ENCODE measurements at regions not wholly inside any gene's neighbourhood (a gene's known extent, or its start where the extent isn't known, plus 50 kb on each side); places are given as distances from the start of the nearest gene placed in this dataset.

- Histone ChIP-seq H4K20me1 (ENCODE audit: insufficient read depth) (no peaks in the 10 kb centered on the region), H3K27ac (no peak overlapping the region), H3K4me3 (no peak overlapping the region), H3K9ac (no peak overlapping the region), H3F3A (ENCODE audit: insufficient read depth) (no peaks in the 10 kb centered on the region), H3K4me1 (ENCODE audit: insufficient read depth) (peaks cover 13% of the 10 kb centered on the region; the same call in 1 of the 2 replicates), H3K27me3 (replicated peaks; ENCODE audit: insufficient read depth) (no peaks in the 10 kb centered on the region), H2AFZ (no peak overlapping the region), H3K9me3 (ENCODE audit: low read depth) (no peaks in the 10 kb centered on the region), H3K79me2 (ENCODE audit: insufficient read depth) (no peaks in the 10 kb centered on the region), H3K36me3 (ENCODE audit: low read depth) (no peaks in the 10 kb centered on the region), H3K9me2 (ENCODE audit: insufficient read depth) (no peaks in the 10 kb centered on the region), H3K4me2 (ENCODE audit: unreplicated experiment) (no peak overlapping the region)
- TF ChIP-seq EZH2phosphoT487 (IDR thresholded peaks at IDR 0.05; ENCODE audit: insufficient read depth, low read depth): no peak
- TF ChIP-seq EZH2 (IDR thresholded peaks at IDR 0.05; ENCODE audit: insufficient read depth, poor library complexity, severe bottlenecking): no peak
- in situ Hi-C loops (cut with MboI): no loop called here
- DNase-seq: peak; percentile 48
- WGBS, 2 experiments (ENCODE audit: low coverage in 1 of 2, low lambda C conversion rate in 2 of 2, missing lambda C conversion rate in 2 of 2): 51 to 59% methylated on average over 5 of the region's 5 CpGs
These were observed 269.6 kb downstream of the CLIC5 start for GRCh38 chr6:45746046-45746445.

- H3K36me3 ChIP-seq (ENCODE audit: low read depth): no peaks in the 10 kb centered on the region
- no peaks in the 10 kb centered on the region for H3F3A ChIP-seq (ENCODE audit: insufficient read depth)
- DNase-seq: no peak
- in situ Hi-C loops (cut with MboI): no loop called here
- no peaks in the 10 kb centered on the region for H3K27me3 ChIP-seq (replicated peaks; ENCODE audit: insufficient read depth)
- H3K4me2 ChIP-seq (ENCODE audit: unreplicated experiment): no peak overlapping the region
- no peak overlapping the region for H2AFZ ChIP-seq
- H3K9me2 ChIP-seq (ENCODE audit: insufficient read depth): no peaks in the 10 kb centered on the region
- no peak overlapping the region for H3K27ac ChIP-seq
- H3K4me3 ChIP-seq: no peak overlapping the region
- WGBS, 2 experiments (ENCODE audit: low coverage in 1 of 2, low lambda C conversion rate in 2 of 2, missing lambda C conversion rate in 2 of 2): 90 to 92% methylated on average over 7 of the region's 7 CpGs
- H3K4me1 ChIP-seq (ENCODE audit: insufficient read depth): peaks cover 13% of the 10 kb centered on the region; the same call in 1 of the 2 replicates
- no peaks in the 10 kb centered on the region for H4K20me1 ChIP-seq (ENCODE audit: insufficient read depth)
- H3K79me2 ChIP-seq (ENCODE audit: insufficient read depth): no peaks in the 10 kb centered on the region
- no peak overlapping the region for H3K9ac ChIP-seq
- TF ChIP-seq EZH2 (IDR thresholded peaks at IDR 0.05; ENCODE audit: insufficient read depth, poor library complexity, severe bottlenecking) (no peak), EZH2phosphoT487 (IDR thresholded peaks at IDR 0.05; ENCODE audit: insufficient read depth, low read depth) (no peak)
- no peaks in the 10 kb centered on the region for H3K9me3 ChIP-seq (ENCODE audit: low read depth)
These were observed 272.5 kb downstream of the CLIC5 start for GRCh38 chr6:45743028-45743615.

GRCh38 chr6:45742591-45742990 is 273.1 kb downstream of the CLIC5 start:
- no peak overlapping the region for H3K4me3 ChIP-seq
- 50 to 51% methylated on average over 4 of the region's 4 CpGs for WGBS, 2 experiments (ENCODE audit: low coverage in 1 of 2, low lambda C conversion rate in 2 of 2, missing lambda C conversion rate in 2 of 2)
- H3K79me2 ChIP-seq (ENCODE audit: insufficient read depth): no peaks in the 10 kb centered on the region
- H2AFZ ChIP-seq: 0 out of 2 replicates have a peak overlapping the region, but pooled peaks have one; percentile 78
- no peaks in the 10 kb centered on the region for H3F3A ChIP-seq (ENCODE audit: insufficient read depth)
- H3K9me2 ChIP-seq (ENCODE audit: insufficient read depth): no peaks in the 10 kb centered on the region
- no peak overlapping the region for H3K27ac ChIP-seq
- H3K9ac ChIP-seq: no peak overlapping the region
- H3K9me3 ChIP-seq (ENCODE audit: low read depth): no peaks in the 10 kb centered on the region
- no peaks in the 10 kb centered on the region for H3K36me3 ChIP-seq (ENCODE audit: low read depth)
- in situ Hi-C loops (cut with MboI): no loop called here
- no peaks in the 10 kb centered on the region for H4K20me1 ChIP-seq (ENCODE audit: insufficient read depth)
- H3K4me2 ChIP-seq (ENCODE audit: unreplicated experiment): no peak overlapping the region
- no peak for DNase-seq
- TF ChIP-seq EZH2 (IDR thresholded peaks at IDR 0.05; ENCODE audit: insufficient read depth, poor library complexity, severe bottlenecking): no peak
- no peak for TF ChIP-seq EZH2phosphoT487 (IDR thresholded peaks at IDR 0.05; ENCODE audit: insufficient read depth, low read depth)
- no peaks in the 10 kb centered on the region for H3K27me3 ChIP-seq (replicated peaks; ENCODE audit: insufficient read depth)
- peaks cover 13% of the 10 kb centered on the region; the same call in 1 of the 2 replicates for H3K4me1 ChIP-seq (ENCODE audit: insufficient read depth)

GRCh38 chr6:45741437-45742171 is 274.1 kb downstream of the CLIC5 start:
- 53 to 66% methylated on average over 9 of the region's 9 CpGs for WGBS, 2 experiments (ENCODE audit: low coverage in 1 of 2, low lambda C conversion rate in 2 of 2, missing lambda C conversion rate in 2 of 2)
- Histone ChIP-seq H3K27me3 (replicated peaks; ENCODE audit: insufficient read depth) (no peaks in the 10 kb centered on the region), H3K4me3 (peak overlapping the region; percentile 40; the same call in 1 of the 2 replicates), H4K20me1 (ENCODE audit: insufficient read depth) (no peaks in the 10 kb centered on the region), H3K36me3 (ENCODE audit: low read depth) (no peaks in the 10 kb centered on the region), H3K9me2 (ENCODE audit: insufficient read depth) (no peaks in the 10 kb centered on the region), H3K27ac (no peak overlapping the region), H2AFZ (peak overlapping the region; percentile 78), H3K9ac (no peak overlapping the region), H3K9me3 (ENCODE audit: low read depth) (no peaks in the 10 kb centered on the region), H3K79me2 (ENCODE audit: insufficient read depth) (no peaks in the 10 kb centered on the region), H3K4me2 (ENCODE audit: unreplicated experiment) (peak overlapping the region; percentile 72), H3K4me1 (ENCODE audit: insufficient read depth) (peaks cover 13% of the 10 kb centered on the region; the same call in 1 of the 2 replicates), H3F3A (ENCODE audit: insufficient read depth) (no peaks in the 10 kb centered on the region)
- DNase-seq: peak; percentile 45
- TF ChIP-seq EZH2phosphoT487 (IDR thresholded peaks at IDR 0.05; ENCODE audit: insufficient read depth, low read depth) (no peak), EZH2 (IDR thresholded peaks at IDR 0.05; ENCODE audit: insufficient read depth, poor library complexity, severe bottlenecking) (no peak)
- in situ Hi-C loops (cut with MboI): no loop called here
